GM12873 (cell line): ENCODE measurements at regions not wholly inside any gene's neighbourhood (a gene's known extent, or its start where the extent isn't known, plus 50 kb on each side); places are given as distances from the start of the nearest gene placed in this dataset.

ENCODE experiments used
- CTCF ChIP-seq: IDR thresholded peaks from 2 replicates; pipeline ENCODE4 v1.5.1; 2012; ENCODE audit warnings: low read depth, mild to moderate bottlenecking, moderate library complexity, low read length, control low read depth; ENCODE audit not compliant: insufficient read depth; ENCODE audit errors: missing control alignments

GRCh38 chr5:57993866-57994265 lies 466.0 kb downstream of the PLK2 start:
- no peak for TF ChIP-seq CTCF

GRCh38 chr5:57989378-57989777 lies 470.5 kb downstream of the PLK2 start:
- TF ChIP-seq CTCF = no peak

- TF ChIP-seq CTCF = no peak
Measured at GRCh38 chr5:57988813-57989212, 471.1 kb downstream of the PLK2 start.

- no peak for TF ChIP-seq CTCF
Measured at GRCh38 chr5:57987552-57987951, 472.3 kb downstream of the PLK2 start.

- no peak for TF ChIP-seq CTCF
Measured at GRCh38 chr5:57986761-57987341, 473.0 kb downstream of the PLK2 start.

GRCh38 chr5:57983426-57983825 lies 476.5 kb downstream of the PLK2 start:
- no peak for TF ChIP-seq CTCF

- TF ChIP-seq CTCF = no peak
Measured at GRCh38 chr5:57979671-57980070, 480.2 kb downstream of the PLK2 start.
